ENCODE measurements at regions not wholly inside any gene's neighbourhood (a gene's known extent, or its start where the extent isn't known, plus 50 kb on each side); places are given as distances from the start of the nearest gene placed in this dataset.
"Not testable (repeated sequence)": the region's sequence is repeated elsewhere in the genome, so short reads cannot be mapped to it uniquely, and the experiment has no call there.

- TF ChIP-seq CTCF (IDR thresholded peaks at IDR 0.05), result no peak
- no peak for TF ChIP-seq POLR2A (IDR thresholded peaks at IDR 0.05)
- no peak for TF ChIP-seq POLR2AphosphoS5 (IDR thresholded peaks at IDR 0.05)
- Histone ChIP-seq H3K4me3 (no peak overlapping the region), H3K9me3 (no peaks in the 10 kb centered on the region), H3K27ac (no peak overlapping the region), H3K27me3 (no peaks in the 10 kb centered on the region), H3K36me3 (no peaks in the 10 kb centered on the region), H3K4me1 (no peaks in the 10 kb centered on the region)
- DNase-seq (ENCODE audit: low spot score in 2 of 2), result no peak
- intact Hi-C loops (cut with DNase I; ENCODE audit: low total_unique reads), result loop anchor here (5.0 kb wide), 1 partner anchor 217 kb away; no protein-coding TSS in a partner anchor
Observed at GRCh38 chr4:72714482-72715279, 145.7 kb upstream of the ADAMTS3 start.

GRCh38 chr4:72712997-72713396, 144.0 kb upstream of the ADAMTS3 start:
- Histone ChIP-seq H3K4me3 (no peak overlapping the region), H3K27me3 (no peaks in the 10 kb centered on the region), H3K4me1 (no peaks in the 10 kb centered on the region), H3K36me3 (no peaks in the 10 kb centered on the region), H3K27ac (no peak overlapping the region), H3K9me3 (no peaks in the 10 kb centered on the region)
- no peak for DNase-seq (ENCODE audit: low spot score in 2 of 2)
- TF ChIP-seq POLR2AphosphoS5 (IDR thresholded peaks at IDR 0.05) (no peak), CTCF (IDR thresholded peaks at IDR 0.05) (no peak), POLR2A (IDR thresholded peaks at IDR 0.05) (no peak)
- intact Hi-C loops (cut with DNase I; ENCODE audit: low total_unique reads), result loop anchor here (5.0 kb wide), 1 partner anchor 216 kb away; no protein-coding TSS in a partner anchor

- H3K27me3 ChIP-seq, result no peaks in the 10 kb centered on the region
- DNase-seq (ENCODE audit: low spot score in 2 of 2), result no peak
- intact Hi-C loops (cut with DNase I; ENCODE audit: low total_unique reads), result no loop called here
- no peak overlapping the region for H3K27ac ChIP-seq
- TF ChIP-seq POLR2A (IDR thresholded peaks at IDR 0.05) (no peak), CTCF (IDR thresholded peaks at IDR 0.05) (no peak), POLR2AphosphoS5 (IDR thresholded peaks at IDR 0.05) (no peak)
- H3K36me3 ChIP-seq, result no peaks in the 10 kb centered on the region
- H3K4me1 ChIP-seq, result no peaks in the 10 kb centered on the region
- no peak overlapping the region for H3K4me3 ChIP-seq
- no peaks in the 10 kb centered on the region for H3K9me3 ChIP-seq
Observed at GRCh38 chr4:72709475-72709874, 140.5 kb upstream of the ADAMTS3 start.

GRCh38 chr4:72706684-72707083, 137.7 kb upstream of the ADAMTS3 start:
- TF ChIP-seq CTCF (IDR thresholded peaks at IDR 0.05), result no peak
- no peak for TF ChIP-seq POLR2AphosphoS5 (IDR thresholded peaks at IDR 0.05)
- TF ChIP-seq POLR2A (IDR thresholded peaks at IDR 0.05), result no peak
- intact Hi-C loops (cut with DNase I; ENCODE audit: low total_unique reads), result no loop called here

GRCh38 chr4:72704925-72705640, 136.1 kb upstream of the ADAMTS3 start:
- H3K36me3 ChIP-seq; H3K27ac ChIP-seq; H3K4me1 ChIP-seq; DNase-seq (ENCODE audit: low spot score in 2 of 2); intact Hi-C loops (cut with DNase I; ENCODE audit: low total_unique reads); H3K4me3 ChIP-seq; H3K27me3 ChIP-seq; H3K9me3 ChIP-seq: not testable (repeated sequence)

More at GRCh38 chr4:72706684-72707083, 137.7 kb upstream of the ADAMTS3 start:
- no peak overlapping the region for H3K4me3 ChIP-seq
- no peak for DNase-seq (ENCODE audit: low spot score in 2 of 2)
- H3K4me1 ChIP-seq, result no peaks in the 10 kb centered on the region
- H3K27me3 ChIP-seq, result no peaks in the 10 kb centered on the region
- H3K9me3 ChIP-seq, result no peaks in the 10 kb centered on the region
- H3K27ac ChIP-seq, result no peak overlapping the region
- H3K36me3 ChIP-seq, result no peaks in the 10 kb centered on the region

Measured in breast epithelium (tissue), 4 donors.